OCI-LY3 (cell line): ENCODE measurements at regions not wholly inside any gene's neighbourhood (a gene's known extent, or its start where the extent isn't known, plus 50 kb on each side); places are given as distances from the start of the nearest gene placed in this dataset.

Source experiments
- EZH2phosphoT487 ChIP-seq: fragments of 200-600 bp; shearing (Covaris generic); IDR thresholded peaks from 2 replicates; pipeline ENCODE4 v1.6.1; 2018; ENCODE audit warnings: antibody characterized with exemption, mixed run types, low read depth
- TF ChIP-seq, protein P1 (sequence below): fragments of 200-600, 300-600 bp; sonication (generic); IDR thresholded peaks from 2 replicates; pipeline ENCODE4 v1.5.1; 2014; ENCODE audit warnings: antibody characterized with exemption, low read length, low read depth

DNA sequence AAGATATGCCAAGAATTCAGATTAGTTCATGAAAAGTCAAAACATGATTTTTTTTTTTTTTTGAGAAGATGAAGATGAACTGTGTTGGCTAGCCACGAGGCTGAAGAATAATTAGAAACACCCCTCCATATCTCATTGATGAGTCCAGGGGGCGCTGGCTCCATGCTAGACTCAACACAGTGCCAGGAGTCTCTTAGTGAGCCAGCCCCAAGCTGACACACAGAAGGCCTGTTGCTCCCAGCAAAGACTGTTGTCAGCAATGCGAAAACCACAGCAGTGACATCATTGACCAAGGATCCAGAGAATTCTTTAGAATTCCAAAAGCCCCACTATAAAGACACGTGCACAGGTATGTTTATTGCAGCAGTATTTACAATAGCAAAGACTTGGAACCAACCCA, 185.2 kb downstream of the ANXA2 start:
- TF ChIP-seq, protein P1, sequence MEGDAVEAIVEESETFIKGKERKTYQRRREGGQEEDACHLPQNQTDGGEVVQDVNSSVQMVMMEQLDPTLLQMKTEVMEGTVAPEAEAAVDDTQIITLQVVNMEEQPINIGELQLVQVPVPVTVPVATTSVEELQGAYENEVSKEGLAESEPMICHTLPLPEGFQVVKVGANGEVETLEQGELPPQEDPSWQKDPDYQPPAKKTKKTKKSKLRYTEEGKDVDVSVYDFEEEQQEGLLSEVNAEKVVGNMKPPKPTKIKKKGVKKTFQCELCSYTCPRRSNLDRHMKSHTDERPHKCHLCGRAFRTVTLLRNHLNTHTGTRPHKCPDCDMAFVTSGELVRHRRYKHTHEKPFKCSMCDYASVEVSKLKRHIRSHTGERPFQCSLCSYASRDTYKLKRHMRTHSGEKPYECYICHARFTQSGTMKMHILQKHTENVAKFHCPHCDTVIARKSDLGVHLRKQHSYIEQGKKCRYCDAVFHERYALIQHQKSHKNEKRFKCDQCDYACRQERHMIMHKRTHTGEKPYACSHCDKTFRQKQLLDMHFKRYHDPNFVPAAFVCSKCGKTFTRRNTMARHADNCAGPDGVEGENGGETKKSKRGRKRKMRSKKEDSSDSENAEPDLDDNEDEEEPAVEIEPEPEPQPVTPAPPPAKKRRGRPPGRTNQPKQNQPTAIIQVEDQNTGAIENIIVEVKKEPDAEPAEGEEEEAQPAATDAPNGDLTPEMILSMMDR: no peak
- TF ChIP-seq EZH2phosphoT487: no peak
